ENCODE measurements at regions not wholly inside any gene's neighbourhood (a gene's known extent, or its start where the extent isn't known, plus 50 kb on each side); places are given as distances from the start of the nearest gene placed in this dataset.

DNA sequence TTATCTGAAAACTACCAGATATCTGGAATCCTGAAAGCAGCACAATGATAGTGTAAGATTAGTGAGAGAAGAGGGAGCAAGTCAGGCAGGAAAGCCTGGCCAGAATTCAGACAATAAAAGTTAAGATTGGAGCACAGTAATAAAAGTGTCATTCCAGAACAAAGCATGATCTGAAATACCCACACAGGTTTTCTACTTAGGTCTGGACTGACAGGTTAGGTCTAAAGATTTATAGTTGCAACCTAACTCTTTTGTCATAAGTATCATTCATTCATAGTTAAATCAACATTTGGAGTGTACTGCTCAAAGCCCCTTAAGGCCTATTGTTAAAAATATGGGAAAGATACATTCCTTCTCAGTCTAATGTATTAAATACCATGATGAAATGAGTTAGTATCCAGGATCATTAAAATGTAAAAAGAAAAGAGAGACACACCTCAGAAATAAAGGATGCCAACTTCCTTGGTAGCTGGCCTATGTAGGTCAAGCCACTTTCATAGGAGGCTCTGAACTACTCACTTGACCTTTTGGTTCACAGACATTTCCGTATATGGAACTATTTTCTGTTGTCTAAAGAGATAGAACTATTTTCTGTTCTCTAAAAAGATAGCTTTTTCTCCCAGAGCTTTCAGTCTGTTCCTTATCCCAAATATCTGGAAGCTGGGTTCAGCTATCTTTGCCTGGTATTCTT is 105.2 kb downstream of the FAS start:
- no peak for DNase-seq (ENCODE audit: low spot score)

DNA sequence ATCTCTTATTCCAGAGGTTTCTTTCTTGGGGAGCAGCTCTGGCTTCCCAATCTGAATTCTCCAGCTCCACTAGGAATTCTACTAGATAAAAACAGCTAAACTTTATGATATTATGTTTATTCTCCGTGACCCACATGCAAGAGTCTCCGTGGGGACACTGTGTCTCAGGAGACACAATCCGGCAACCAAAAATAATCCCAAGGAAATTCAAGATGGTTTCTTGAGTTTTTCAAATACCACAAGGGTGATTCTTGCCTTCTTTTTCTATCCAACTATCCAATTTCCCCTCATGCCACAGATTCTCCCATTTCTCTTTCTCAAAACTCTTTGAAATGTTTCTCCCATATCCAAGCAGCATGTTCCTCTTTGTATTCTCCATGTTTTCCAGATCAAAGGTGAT is 103.1 kb downstream of the FAS start:
- no peak for DNase-seq (ENCODE audit: low spot score)

DNA sequence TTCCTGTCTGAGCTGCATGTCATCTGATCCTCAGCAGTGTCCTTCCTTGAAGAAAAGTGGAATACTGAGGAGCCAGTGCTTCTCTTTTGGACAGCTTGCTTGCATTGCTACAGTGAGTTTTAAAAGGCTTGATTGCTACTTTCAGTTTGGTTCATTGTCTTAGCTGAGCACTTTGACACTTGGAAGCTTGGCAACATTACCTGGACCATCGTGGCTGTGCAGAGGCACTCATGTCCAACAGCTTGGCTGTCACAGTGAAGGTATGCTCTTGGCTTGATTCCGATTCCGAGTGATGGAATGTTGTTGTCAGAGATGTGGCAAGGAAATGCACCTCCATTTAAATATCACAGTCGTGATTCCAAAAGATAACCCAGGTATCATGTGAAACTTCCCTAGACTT is 102.4 kb downstream of the FAS start:
- no peak for DNase-seq (ENCODE audit: low spot score)

DNA sequence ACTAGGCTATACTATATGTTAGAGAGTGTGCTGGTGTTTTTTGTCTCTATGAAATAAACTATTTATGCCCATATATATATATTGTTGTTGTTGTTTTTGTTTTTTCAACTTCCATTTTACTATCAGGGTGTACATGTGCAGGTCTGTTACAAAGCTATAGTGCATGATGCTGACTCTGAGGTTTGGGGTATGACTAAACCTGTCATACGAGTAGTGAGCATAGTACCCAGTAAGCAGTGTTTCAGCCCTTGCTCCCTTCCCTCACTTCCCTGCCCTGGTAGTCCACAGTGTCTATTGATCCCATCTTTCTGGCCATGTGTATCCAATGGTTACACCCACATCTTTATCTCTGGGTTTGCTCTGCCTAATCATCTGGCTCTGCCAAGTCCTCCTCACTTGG is 101.8 kb downstream of the FAS start:
- DNase-seq (ENCODE audit: low spot score), result no peak

DNA sequence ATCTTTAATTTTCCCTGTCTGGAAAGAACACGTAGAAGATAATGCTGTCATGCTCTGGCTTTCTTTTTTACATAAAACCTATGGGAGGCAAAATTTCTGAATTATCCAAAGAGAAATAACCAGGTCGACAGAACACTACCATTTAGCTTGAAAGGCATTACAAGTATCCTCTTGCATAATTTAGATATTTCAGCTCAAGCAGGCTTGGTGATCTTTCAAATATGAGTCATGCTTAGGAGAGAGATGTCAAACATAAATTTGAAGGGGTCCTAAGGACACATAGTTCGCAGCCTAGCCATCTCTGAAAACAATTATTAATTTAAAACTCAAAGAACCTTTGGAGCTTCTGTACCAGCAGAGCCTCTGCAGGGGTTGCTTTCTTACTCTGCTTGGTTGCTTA is 100.9 kb downstream of the FAS start:
- no peak for DNase-seq (ENCODE audit: low spot score)

DNA sequence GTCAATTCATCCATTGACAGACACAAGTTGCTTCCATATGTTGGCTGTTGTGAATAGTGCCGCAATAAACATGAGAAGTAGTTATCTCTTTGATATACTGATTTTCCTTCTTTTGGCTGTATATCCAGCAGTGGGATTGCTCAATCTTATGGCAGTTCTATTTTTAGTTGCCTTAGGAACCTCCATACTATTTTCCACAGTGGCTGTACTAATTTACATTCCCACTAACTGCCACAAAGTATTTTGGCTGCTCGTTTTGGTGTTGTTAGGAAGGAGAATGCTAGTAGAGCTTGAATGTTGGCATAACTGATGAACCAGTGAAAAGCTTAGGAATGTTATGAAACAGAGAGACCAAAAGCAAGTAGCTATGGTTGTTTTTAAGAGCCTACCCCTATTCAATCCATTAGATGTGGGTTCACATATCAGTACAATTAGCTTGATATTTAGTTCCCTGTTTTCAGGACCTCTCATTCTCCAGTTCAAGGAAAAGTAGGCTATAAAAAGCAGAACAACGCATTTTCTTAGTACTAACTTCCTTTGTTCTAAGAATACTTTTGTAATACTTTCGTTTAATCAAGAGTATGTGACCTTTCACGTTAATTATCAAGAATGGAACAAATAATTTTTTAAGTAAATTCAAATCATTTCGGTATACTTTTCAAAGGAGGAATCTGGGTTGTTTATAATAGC is 100.3 kb downstream of the FAS start:
- DNase-seq (ENCODE audit: low spot score), result no peak

DNA sequence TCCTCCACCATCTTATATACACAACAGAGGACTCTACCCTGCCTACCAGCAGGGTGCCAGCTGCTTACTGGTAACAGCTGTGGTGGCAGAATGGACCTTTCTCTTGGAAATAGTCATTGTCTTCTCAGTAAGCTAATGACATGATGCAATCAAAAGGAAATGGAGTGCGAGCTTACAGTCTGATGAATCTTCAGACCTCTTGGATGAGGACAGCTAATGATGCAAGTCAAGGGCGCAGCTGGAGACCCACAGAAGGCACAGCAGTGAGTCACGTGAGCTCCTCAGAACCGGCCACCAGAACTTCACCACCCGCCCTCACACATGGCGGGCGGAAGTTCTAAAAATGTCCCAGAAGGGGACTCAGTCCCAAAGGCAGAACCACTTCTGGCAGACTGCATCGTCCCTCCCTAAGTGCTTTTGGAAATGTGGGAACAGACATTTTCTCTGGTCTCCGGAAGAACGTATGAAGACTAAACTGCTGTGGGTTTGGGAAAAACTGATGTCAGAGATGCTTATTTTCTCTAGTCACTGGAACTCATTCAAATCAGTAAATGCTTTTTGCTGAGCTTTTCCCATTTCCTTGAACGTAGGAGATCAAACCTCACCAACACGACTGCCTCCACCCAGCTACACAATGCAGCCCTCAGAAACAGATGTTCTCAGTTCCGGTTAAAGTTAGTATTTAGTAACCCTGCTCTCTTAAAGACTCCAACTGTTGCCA is 96.4 kb downstream of the FAS start:
- peak; percentile 67 for DNase-seq (ENCODE audit: low spot score)

DNA sequence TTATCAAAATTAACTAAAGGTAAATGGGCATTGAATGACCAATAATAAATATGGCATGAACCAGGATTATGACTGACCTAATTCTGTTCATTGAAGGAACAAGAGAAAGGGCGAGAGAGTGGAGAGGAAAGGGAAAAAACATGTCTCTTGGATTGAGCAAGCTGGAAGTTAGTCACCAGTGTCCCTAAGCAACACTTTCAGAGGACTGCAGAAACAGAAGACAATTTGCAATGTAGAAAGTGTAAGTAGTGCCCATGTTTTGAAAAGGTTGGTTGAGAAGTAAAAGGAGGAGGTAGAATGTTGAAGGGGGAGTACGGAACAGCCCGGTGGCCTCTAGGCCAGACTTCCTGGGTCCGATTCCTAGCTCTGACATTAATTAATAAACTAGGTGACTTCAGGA is 94.6 kb downstream of the FAS start:
- no peak for DNase-seq (ENCODE audit: low spot score)

DNA sequence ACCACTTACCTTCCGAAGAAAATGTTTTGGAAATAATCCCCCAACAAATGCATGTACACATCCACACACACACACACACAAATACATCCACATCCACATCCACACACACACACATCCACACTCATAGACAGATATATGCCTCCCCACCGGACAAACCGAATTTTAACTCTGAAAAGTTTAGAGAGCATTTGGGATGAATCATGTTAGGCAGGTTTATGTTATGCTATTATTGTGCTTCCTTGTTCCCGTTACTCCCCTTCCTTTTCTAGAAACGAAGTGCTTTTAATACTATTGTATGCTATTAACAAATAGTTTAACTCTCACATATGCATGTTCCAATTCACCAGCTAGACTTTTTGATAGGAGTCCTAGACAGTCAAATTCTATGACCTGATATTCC is 91.5 kb downstream of the FAS start:
- no peak for DNase-seq (ENCODE audit: low spot score)

DNA sequence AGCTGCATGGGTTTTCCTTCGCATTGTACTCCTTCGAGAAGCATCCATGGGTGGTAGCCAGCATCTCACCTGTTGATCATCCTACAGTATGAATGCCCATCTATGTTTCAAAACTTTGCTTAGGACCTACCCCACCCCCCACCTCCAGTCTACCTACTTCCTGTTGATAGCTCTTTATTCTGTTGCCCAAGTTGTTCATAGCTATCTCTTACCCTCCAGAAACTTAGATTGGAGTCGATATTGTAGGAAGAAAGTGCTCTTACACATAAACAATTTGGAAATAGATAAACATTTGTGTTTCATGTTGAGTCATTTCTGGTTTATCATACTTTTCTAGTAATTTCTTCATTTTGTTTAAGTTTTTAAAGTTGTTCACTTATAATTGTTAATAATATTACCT is 90.1 kb downstream of the FAS start:
- DNase-seq (ENCODE audit: low spot score), result no peak

DNA sequence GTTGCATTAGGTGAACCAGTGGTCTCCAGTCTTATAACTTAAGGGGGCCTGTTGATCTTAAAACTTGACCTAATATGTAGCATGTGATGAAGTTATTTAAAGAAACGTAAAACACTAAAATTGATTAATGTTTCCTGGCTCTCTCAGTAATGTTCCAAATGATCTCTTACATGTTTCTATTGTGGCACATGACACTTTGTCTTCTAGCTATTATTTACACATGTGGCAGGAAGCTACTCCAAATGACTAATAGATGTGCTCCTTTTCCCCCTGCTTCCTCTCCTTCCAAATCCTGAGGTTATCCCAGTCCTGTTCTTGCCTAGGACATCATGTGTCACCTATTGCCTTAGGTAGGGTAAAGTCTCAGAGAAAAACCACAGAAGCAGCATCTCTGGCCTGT is 89.4 kb downstream of the FAS start:
- no peak for DNase-seq (ENCODE audit: low spot score)

DNA sequence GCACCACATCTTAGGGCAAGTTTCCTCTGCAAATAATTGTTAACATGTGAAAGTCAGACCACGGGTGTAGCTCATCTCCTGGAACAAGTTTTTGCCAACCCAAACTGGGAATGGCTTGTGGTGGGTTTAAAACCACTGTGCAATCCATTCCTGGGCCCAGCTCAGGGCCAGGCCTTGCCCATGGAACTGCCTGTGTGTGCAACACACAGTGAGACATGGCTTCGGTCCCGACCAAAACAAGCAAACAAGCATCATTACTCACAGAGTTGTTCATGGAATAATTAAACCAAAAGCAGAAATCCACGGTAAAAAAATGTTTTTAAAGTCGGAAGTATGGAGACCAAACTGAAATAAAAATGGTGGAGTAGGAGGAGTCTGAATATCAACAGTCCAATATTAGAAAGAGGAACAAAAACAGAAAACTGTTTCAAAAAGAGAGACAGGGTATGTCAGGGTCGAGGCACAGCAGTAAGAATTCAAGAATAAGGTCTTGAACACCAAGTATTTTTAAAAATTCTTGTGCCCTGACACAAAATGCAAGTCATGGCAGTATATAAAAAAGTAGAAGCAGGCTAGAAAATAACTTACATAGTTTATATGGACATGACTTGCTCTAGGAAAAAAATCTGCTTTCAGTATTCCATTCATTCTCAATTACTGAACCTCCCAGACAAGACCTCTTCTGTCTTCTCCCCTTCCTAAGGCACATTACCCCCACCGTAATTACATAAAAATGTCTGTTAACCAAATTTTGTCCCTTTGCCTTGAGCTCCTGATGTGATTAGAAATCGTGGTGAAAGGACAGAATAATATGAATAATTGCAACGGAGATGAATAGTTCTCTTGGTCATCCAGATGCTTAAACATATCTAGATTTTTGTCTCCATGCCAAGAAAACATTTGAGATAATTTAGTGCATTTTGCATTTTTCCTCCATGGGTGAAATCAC is 88.4 kb downstream of the FAS start:
- DNase-seq (ENCODE audit: low spot score), result no peak

DNA sequence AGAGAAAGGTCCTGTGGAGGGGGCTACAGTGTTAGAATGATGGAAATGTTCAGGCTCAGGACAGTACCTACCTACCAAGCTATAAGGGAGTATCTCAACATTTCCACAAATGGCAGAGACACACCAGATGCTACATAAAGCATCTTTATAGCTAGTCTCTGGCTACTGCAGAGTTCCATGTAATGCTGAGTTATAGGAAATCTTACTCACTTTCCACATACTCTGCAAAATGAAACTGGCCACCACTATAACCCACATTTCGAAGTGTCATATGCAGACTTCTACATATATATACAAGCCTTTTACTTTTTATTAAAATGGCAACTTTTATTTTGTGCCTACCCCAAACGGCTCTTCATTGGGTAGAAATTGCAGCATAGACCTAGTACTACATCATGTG is 85.5 kb downstream of the FAS start:
- no peak for DNase-seq (ENCODE audit: low spot score)

DNA sequence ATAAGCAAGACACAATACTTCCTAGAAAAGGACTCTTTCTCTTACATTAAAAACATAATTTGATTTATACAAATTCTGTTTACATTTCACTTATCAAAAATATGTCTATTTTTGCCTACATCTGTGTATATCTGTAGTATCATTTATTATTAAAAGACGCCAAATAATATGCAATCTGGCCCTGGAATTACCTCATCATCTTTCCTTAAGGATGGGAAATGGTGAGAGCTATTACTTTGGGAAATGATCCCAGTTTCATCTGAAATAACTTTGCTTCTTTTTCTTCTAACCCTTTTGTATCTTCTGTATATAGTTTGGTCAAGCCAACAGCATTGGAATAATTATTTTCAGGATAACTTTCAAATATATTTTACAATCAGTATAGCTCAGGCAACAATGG is 85.0 kb downstream of the FAS start:
- DNase-seq (ENCODE audit: low spot score), result no peak

DNA sequence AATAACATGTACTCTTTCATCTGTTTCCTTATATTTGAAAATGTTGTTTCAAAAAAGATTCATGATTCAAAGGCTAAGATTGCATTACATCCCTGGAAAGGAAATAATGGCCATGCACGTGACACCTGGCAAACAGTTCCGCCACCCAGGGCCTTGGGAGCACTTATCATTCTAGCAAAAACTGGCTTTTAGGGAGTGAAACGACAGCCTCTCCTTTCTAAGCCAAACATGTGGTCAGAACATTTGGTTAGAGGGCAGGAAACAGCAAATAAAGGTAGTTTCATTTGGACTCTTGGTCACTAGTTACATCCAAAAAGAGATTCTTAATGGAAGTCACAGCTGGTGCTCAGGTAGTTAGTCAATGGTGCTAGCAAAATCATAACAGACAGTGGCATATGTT is 83.5 kb downstream of the FAS start:
- no peak for DNase-seq (ENCODE audit: low spot score)

DNA sequence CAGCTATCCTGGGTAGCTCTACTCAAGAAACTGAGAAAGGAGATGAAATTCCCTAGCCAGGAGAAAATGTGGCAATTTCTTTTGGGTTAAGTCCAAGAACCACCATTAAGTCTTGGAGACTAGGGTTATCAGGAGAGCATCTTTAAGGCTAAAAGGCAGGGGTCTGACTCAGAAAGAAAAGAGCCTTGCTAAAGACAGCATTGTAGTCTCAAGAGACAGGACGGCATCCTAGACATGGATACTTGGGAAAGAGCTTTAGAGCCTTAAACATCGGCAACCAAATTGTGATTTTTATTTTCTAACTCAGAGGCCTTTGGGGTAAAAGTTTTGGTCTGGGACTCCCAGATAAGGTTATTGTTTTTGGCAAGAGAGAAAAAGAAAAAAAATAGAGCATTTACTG is 83.1 kb downstream of the FAS start:
- no peak for DNase-seq (ENCODE audit: low spot score)

DNA sequence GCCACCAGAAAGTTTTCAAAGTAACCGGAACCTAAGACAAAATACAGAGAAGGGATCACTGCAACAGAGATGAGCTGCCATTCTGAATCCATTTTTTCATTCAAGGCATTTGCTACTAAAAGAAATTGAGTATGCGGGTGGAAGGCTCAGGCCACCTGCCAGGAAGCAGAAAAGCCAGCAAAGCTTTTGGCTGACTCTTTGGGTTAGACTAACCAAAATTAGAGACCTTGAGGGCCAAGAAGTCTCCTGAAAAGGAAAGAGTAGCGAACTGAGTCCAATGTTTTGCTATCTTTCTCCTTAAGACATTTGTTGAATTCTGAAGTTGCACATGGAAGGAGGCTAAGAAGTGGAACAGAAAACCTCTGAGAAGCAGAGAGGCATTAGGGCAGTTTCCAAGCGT is 79.0 kb downstream of the FAS start:
- no peak for DNase-seq (ENCODE audit: low spot score)

Data from AG08396 (cell line).